DND-41 (cell line): ENCODE measurements at regions not wholly inside any gene's neighbourhood (a gene's known extent, or its start where the extent isn't known, plus 50 kb on each side); places are given as distances from the start of the nearest gene placed in this dataset.
"Not testable (repeated sequence)": the region's sequence is repeated elsewhere in the genome, so short reads cannot be mapped to it uniquely, and the experiment has no call there.

Experiments used
- ATAC-seq: fragments of 200-7000 bp; cut with Tn5 transposase; 3 replicates; pipeline ENCODE4 v1.9.1; 2021; ENCODE audit warnings: low read depth; ENCODE audit not compliant: insufficient read depth
- DNase-seq: peaks from one replicate; pipeline ENCODE4 v3.0.0-alpha.2; 2020
- H2AFZ ChIP-seq: 2 replicates; pipeline ENCODE4 v1.6.0; 2012; ENCODE audit warnings: low read depth, low read length
- H3K27ac ChIP-seq: 2 replicates; pipeline ENCODE4 v1.5.1; 2012; ENCODE audit warnings: low read length, inconsistent platforms
- H3K27me3 ChIP-seq: fragments of 200-600 bp; sonication (generic); 2 replicates; pipeline ENCODE4 v1.6.0; 2012; ENCODE audit warnings: low read length, mild to moderate bottlenecking, inconsistent platforms; ENCODE audit not compliant: insufficient read depth, poor library complexity
- H3K36me3 ChIP-seq: 2 replicates; pipeline ENCODE4 v1.5.1; 2012; ENCODE audit warnings: low read length, inconsistent platforms; ENCODE audit not compliant: insufficient read depth
- H3K4me1 ChIP-seq: 2 replicates; pipeline ENCODE4 v1.5.1; 2012; ENCODE audit warnings: mild to moderate bottlenecking, low read length; ENCODE audit not compliant: insufficient read depth
- H3K4me2 ChIP-seq: 2 replicates; pipeline ENCODE4 v1.6.0; 2012; ENCODE audit warnings: mild to moderate bottlenecking, moderate library complexity, low read length, inconsistent platforms; ENCODE audit not compliant: insufficient read depth
- H3K4me3 ChIP-seq, 2 experiments: fragments of 200-600 bp in 1 of 2; shearing (Covaris generic) in 1 of 2; 2 replicates each; pipeline ENCODE4 v1.5.1; 2012 to 2016; ENCODE audit warnings: inconsistent platforms in 2 of 2, low read length in 2 of 2, mild to moderate bottlenecking in 2 of 2, low read depth in 1 of 2, moderate library complexity in 1 of 2
- H3K79me2 ChIP-seq: 2 replicates; pipeline ENCODE4 v1.6.0; 2012; ENCODE audit warnings: low read length, inconsistent platforms; ENCODE audit not compliant: insufficient read depth
- H3K9ac ChIP-seq: 2 replicates; pipeline ENCODE4 v1.6.0; 2012; ENCODE audit warnings: low read depth, mild to moderate bottlenecking, inconsistent platforms, low read length, moderate library complexity
- H3K9me3 ChIP-seq: 2 replicates; pipeline ENCODE4 v1.5.1; 2012; ENCODE audit warnings: low read length, moderate library complexity, mild to moderate bottlenecking, inconsistent platforms; ENCODE audit not compliant: insufficient read depth, severe bottlenecking
- H4K20me1 ChIP-seq: 2 replicates; pipeline ENCODE4 v1.6.0; 2012; ENCODE audit warnings: low read length; ENCODE audit not compliant: insufficient read depth
- EZH2 ChIP-seq: IDR thresholded peaks from 3 replicates; pipeline ENCODE4 v1.6.1; 2012; ENCODE audit warnings: borderline replicate concordance, low read depth, mild to moderate bottlenecking, moderate library complexity, low read length, inconsistent platforms; ENCODE audit not compliant: severe bottlenecking
- TF ChIP-seq, protein P1 (sequence below): IDR thresholded peaks from 2 replicates; pipeline ENCODE4 v1.5.1; 2012; ENCODE audit warnings: borderline replicate concordance, low read length, moderate library complexity, mild to moderate bottlenecking; ENCODE audit not compliant: poor library complexity, severe bottlenecking; ENCODE audit errors: extremely low read depth

- DNase-seq (no peak), ATAC-seq (no peak)
- Histone ChIP-seq H4K20me1 (no peaks in the 10 kb centered on the region), H3K9me3 (no peaks in the 10 kb centered on the region), H3K4me1 (no peaks in the 10 kb centered on the region), H3K4me2 (no peak overlapping the region), H3K9ac (no peak overlapping the region), H3K36me3 (no peaks in the 10 kb centered on the region), H3K79me2 (no peaks in the 10 kb centered on the region), H3K27ac (no peak overlapping the region), H2AFZ (no peak overlapping the region), H3K4me3 (no peak overlapping the region), H3K27me3 (no peaks in the 10 kb centered on the region)
- TF ChIP-seq, protein P1, sequence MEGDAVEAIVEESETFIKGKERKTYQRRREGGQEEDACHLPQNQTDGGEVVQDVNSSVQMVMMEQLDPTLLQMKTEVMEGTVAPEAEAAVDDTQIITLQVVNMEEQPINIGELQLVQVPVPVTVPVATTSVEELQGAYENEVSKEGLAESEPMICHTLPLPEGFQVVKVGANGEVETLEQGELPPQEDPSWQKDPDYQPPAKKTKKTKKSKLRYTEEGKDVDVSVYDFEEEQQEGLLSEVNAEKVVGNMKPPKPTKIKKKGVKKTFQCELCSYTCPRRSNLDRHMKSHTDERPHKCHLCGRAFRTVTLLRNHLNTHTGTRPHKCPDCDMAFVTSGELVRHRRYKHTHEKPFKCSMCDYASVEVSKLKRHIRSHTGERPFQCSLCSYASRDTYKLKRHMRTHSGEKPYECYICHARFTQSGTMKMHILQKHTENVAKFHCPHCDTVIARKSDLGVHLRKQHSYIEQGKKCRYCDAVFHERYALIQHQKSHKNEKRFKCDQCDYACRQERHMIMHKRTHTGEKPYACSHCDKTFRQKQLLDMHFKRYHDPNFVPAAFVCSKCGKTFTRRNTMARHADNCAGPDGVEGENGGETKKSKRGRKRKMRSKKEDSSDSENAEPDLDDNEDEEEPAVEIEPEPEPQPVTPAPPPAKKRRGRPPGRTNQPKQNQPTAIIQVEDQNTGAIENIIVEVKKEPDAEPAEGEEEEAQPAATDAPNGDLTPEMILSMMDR: no peak
- no peak for TF ChIP-seq EZH2
Observed at GRCh38 chr4:69408451-69408850, 87.3 kb downstream of the UGT2B4 start.

DNA sequence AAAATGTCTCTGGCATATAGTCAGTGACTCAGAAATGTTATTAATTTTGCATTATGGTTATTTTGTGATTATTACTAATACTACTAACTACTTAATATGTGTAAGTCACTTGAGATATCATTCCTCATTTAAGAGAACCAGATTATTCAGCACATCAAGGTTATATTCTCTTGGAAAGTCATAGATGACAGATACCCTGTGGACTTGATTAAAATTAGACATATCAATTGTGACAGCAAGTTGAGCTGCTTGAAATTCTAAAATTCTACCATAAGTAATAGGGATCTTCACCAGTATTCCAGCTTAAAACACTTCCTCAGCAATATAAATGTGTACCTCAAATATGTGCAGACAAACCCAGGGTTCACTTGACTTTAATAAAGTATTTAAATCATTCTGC, 83.7 kb downstream of the UGT2B4 start:
- not testable (repeated sequence) for H3K36me3 ChIP-seq, H3K4me3 ChIP-seq, H3K4me1 ChIP-seq, H4K20me1 ChIP-seq, H3K4me2 ChIP-seq, DNase-seq, H3K27me3 ChIP-seq, H3K9me3 ChIP-seq, H3K79me2 ChIP-seq, H3K27ac ChIP-seq, H2AFZ ChIP-seq, H3K9ac ChIP-seq, ATAC-seq

DNA sequence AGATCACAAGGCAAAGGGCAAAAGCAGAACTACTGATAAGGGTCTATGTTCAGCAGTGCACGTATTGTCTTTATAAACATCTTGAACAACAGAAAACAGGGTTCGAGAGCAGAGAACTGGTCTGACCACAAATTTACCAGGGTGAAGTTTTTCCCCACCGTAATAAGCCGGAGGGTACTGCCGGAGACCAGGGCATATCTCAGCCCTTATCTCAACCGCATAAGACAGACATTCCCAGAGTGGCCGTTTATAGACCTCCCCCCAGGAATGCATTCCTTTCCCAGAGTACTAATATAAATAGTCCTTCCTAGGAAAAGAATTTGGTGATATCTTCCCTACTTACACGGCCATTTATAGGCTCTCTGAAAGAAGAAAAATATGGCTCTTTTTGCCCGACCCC, 71.0 kb downstream of the UGT2B4 start:
- not testable (repeated sequence) for ATAC-seq, DNase-seq, H3K36me3 ChIP-seq, H3K4me1 ChIP-seq, H4K20me1 ChIP-seq, H3K27ac ChIP-seq, H3K9ac ChIP-seq, H3K27me3 ChIP-seq, H3K4me3 ChIP-seq, H3K9me3 ChIP-seq, H2AFZ ChIP-seq, H3K4me2 ChIP-seq, H3K79me2 ChIP-seq
